ENCODE measurements at regions not wholly inside any gene's neighbourhood (a gene's known extent, or its start where the extent isn't known, plus 50 kb on each side); places are given as distances from the start of the nearest gene placed in this dataset.
"Not testable (repeated sequence)": the region's sequence is repeated elsewhere in the genome, so short reads cannot be mapped to it uniquely, and the experiment has no call there.

DNA sequence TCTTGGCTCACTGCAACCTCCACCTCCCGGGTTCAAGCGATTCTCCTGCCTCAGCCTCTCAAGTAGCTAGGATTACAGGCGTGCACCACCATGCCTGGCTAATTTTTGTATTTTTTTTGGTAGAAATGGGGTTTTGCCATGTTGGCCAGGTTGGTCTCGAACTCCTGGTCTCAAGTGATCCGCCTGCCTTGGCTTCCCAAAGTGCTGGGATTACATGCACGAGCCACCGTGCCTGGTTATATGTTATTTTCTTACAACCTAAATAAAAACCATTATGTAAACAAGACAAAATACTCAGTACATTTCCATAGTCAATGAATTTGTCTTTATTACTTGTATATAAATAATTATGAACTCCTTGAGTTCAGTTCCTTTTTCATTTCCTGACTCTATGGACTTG lies 75.7 kb upstream of the TPTE start:
- H3K9me3 Mint-ChIP-seq = peaks cover 0 to 17% (median 5%) of the 10 kb centered on the region in 7 donors
- not testable (repeated sequence) for H3K36me3 ChIP-seq (ENCODE audit: control insufficient read depth, insufficient read depth, low read length); H3K4me3 ChIP-seq (ENCODE audit: low read depth, low read length); H3K27me3 Mint-ChIP-seq; DNase-seq; H3K27me3 ChIP-seq (ENCODE audit: control insufficient read depth, insufficient read depth, low read length); H3K4me3 Mint-ChIP-seq; H3K4me1 ChIP-seq (ENCODE audit: control insufficient read depth, insufficient read depth, low read length, poor library complexity, severe bottlenecking); H3K27ac ChIP-seq (ENCODE audit: insufficient read depth, low read length, poor library complexity, severe bottlenecking); H3K36me3 Mint-ChIP-seq; H3K4me1 Mint-ChIP-seq; ATAC-seq (ENCODE audit: low read depth in 2 of 2); H3K27ac Mint-ChIP-seq
- H3K9me3 ChIP-seq (ENCODE audit: control insufficient read depth in 2 of 2, low read length in 2 of 2) = peaks cover 14 to 34% of the 10 kb centered on the region in 2 experiments

DNA sequence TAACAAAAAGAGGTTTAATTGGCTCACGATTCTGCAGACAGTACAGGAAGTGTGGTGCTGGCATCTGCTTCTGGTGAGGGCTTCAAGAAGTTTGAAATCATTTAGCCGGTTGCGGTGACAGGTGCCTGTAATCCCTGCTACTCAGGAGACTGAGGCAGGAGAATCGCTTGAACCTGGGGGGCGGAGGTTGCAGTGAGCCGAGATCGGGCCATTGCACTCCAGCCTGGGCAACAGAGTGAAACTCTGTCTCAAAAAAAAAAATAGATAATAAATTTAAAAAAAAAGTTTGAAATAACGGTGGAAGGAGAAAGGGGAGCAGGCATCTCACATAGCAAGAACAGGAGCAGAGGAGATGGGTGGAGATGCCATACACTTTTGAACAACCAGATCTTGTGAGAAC lies 71.9 kb upstream of the TPTE start:
- not testable (repeated sequence) for H3K4me1 Mint-ChIP-seq; DNase-seq; H3K27ac ChIP-seq (ENCODE audit: insufficient read depth, low read length, poor library complexity, severe bottlenecking); H3K4me3 ChIP-seq (ENCODE audit: low read depth, low read length); H3K4me1 ChIP-seq (ENCODE audit: control insufficient read depth, insufficient read depth, low read length, poor library complexity, severe bottlenecking); H3K36me3 ChIP-seq (ENCODE audit: control insufficient read depth, insufficient read depth, low read length); H3K36me3 Mint-ChIP-seq; H3K27me3 Mint-ChIP-seq; H3K27ac Mint-ChIP-seq; ATAC-seq (ENCODE audit: low read depth in 2 of 2); H3K4me3 Mint-ChIP-seq; H3K27me3 ChIP-seq (ENCODE audit: control insufficient read depth, insufficient read depth, low read length)
- H3K9me3 Mint-ChIP-seq = peaks cover 2 to 21% (median 14%) of the 10 kb centered on the region in 7 donors
- peaks cover 12 to 29% of the 10 kb centered on the region in 2 experiments for H3K9me3 ChIP-seq (ENCODE audit: control insufficient read depth in 2 of 2, low read length in 2 of 2)

DNA sequence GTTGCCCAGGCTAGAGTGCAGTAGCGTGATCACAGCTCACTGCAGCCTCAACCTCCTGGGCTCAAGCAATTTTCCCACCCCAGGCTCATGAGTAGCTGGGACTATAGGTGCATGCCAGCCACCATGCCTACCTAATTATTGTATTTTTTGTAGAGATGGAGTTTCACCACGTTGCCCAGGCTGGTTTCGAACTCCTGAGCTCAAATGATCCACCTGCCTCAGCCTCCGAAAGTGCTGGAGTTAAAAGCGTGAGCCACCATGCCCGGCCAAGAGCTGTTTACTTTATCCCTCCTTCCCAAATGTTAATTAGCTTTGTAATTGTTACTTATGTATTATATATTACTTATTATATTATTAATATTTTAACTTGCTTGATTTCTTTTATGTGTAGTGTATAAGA lies 70.1 kb upstream of the TPTE start:
- not testable (repeated sequence) for H3K4me3 Mint-ChIP-seq; H3K27ac ChIP-seq (ENCODE audit: insufficient read depth, low read length, poor library complexity, severe bottlenecking); H3K36me3 Mint-ChIP-seq; DNase-seq; H3K27ac Mint-ChIP-seq; H3K27me3 Mint-ChIP-seq; H3K4me3 ChIP-seq (ENCODE audit: low read depth, low read length); H3K4me1 ChIP-seq (ENCODE audit: control insufficient read depth, insufficient read depth, low read length, poor library complexity, severe bottlenecking); H3K36me3 ChIP-seq (ENCODE audit: control insufficient read depth, insufficient read depth, low read length); H3K27me3 ChIP-seq (ENCODE audit: control insufficient read depth, insufficient read depth, low read length); ATAC-seq (ENCODE audit: low read depth in 2 of 2); H3K4me1 Mint-ChIP-seq
- H3K9me3 Mint-ChIP-seq = peaks cover 2 to 12% (median 7%) of the 10 kb centered on the region in 7 donors
- H3K9me3 ChIP-seq (ENCODE audit: control insufficient read depth in 2 of 2, low read length in 2 of 2) = peaks cover 11 to 26% of the 10 kb centered on the region in 2 experiments

DNA sequence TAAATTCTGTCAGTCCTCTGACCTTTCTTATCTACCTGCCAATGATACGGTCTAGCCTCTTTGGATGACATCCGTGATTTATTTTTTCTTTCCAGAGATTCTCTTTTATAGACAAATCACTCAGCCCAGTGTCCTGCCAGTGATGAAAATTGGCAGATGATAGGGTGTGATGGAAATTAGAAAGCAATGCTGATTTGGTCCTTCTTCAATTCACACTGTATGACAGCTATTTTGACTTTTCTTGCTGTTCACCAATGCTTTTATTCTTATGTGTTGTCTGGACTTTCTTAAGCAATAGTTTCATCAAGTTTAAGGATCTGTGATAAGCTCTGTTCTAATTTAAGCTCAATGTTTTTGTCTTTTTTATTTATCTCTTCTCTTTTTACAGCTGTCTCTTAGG lies 63.6 kb upstream of the TPTE start:
- not testable (repeated sequence) for H3K27ac ChIP-seq (ENCODE audit: insufficient read depth, low read length, poor library complexity, severe bottlenecking); H3K4me3 Mint-ChIP-seq; H3K4me3 ChIP-seq (ENCODE audit: low read depth, low read length); H3K36me3 ChIP-seq (ENCODE audit: control insufficient read depth, insufficient read depth, low read length); H3K36me3 Mint-ChIP-seq; H3K27me3 ChIP-seq (ENCODE audit: control insufficient read depth, insufficient read depth, low read length); H3K4me1 ChIP-seq (ENCODE audit: control insufficient read depth, insufficient read depth, low read length, poor library complexity, severe bottlenecking); H3K4me1 Mint-ChIP-seq; H3K27ac Mint-ChIP-seq; H3K27me3 Mint-ChIP-seq; ATAC-seq (ENCODE audit: low read depth in 2 of 2); H3K9me3 Mint-ChIP-seq; DNase-seq
- H3K9me3 ChIP-seq (ENCODE audit: control insufficient read depth in 2 of 2, low read length in 2 of 2) = peaks cover 24 to 35% of the 10 kb centered on the region in 2 experiments

DNA sequence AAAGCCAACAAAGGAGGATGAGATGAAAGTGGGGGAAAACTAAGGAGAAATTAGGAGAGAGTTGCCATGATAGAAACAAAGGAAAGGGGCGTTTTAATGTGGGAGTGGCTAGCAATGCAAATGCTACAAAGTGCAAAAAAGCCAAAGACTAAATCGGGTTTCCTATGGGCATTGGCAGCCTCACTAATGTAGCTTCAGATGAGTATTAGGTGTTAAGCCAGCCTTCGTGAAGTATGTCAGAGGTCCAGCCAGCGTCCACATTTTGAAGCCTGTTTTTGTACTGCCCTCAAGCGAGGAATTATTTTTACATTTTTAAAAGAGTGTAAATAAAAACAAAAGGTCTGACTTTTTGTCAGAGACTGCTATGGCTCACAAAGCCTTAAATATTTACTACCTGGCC lies 60.4 kb upstream of the TPTE start:
- DNase-seq; H3K4me1 Mint-ChIP-seq; H3K27me3 Mint-ChIP-seq; H3K27ac Mint-ChIP-seq; H3K9me3 Mint-ChIP-seq; H3K36me3 Mint-ChIP-seq; H3K27me3 ChIP-seq (ENCODE audit: control insufficient read depth, insufficient read depth, low read length); H3K4me3 ChIP-seq (ENCODE audit: low read depth, low read length); H3K36me3 ChIP-seq (ENCODE audit: control insufficient read depth, insufficient read depth, low read length); H3K27ac ChIP-seq (ENCODE audit: insufficient read depth, low read length, poor library complexity, severe bottlenecking); ATAC-seq (ENCODE audit: low read depth in 2 of 2); H3K4me1 ChIP-seq (ENCODE audit: control insufficient read depth, insufficient read depth, low read length, poor library complexity, severe bottlenecking); H3K4me3 Mint-ChIP-seq: not testable (repeated sequence)
- peaks cover 33 to 59% of the 10 kb centered on the region in 2 experiments for H3K9me3 ChIP-seq (ENCODE audit: control insufficient read depth in 2 of 2, low read length in 2 of 2)

DNA sequence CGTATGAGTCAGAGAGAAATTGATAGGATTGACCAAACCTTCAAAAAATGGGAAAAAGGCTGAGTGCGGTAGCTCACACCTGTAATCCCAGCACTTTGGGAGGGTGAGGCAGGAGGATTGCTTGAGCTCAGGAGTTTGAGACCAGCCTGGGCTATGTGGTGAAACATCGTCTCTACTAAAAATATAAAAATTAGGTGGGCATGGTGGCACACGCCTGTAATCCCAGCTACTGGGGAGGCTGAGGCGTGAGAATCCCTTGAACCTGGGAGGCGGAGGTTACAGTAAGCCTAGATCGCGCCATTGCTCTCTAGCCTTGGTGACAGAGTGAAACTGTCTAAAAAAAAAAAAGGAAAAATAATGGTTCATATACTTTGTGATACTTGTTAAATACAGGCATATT lies 59.9 kb upstream of the TPTE start:
- not testable (repeated sequence) for H3K36me3 Mint-ChIP-seq; H3K27ac ChIP-seq (ENCODE audit: insufficient read depth, low read length, poor library complexity, severe bottlenecking); H3K4me3 ChIP-seq (ENCODE audit: low read depth, low read length); H3K27ac Mint-ChIP-seq; H3K9me3 Mint-ChIP-seq; DNase-seq; H3K4me1 Mint-ChIP-seq; H3K4me3 Mint-ChIP-seq; H3K36me3 ChIP-seq (ENCODE audit: control insufficient read depth, insufficient read depth, low read length); H3K27me3 ChIP-seq (ENCODE audit: control insufficient read depth, insufficient read depth, low read length); ATAC-seq (ENCODE audit: low read depth in 2 of 2); H3K27me3 Mint-ChIP-seq; H3K4me1 ChIP-seq (ENCODE audit: control insufficient read depth, insufficient read depth, low read length, poor library complexity, severe bottlenecking)
- H3K9me3 ChIP-seq (ENCODE audit: control insufficient read depth in 2 of 2, low read length in 2 of 2) = peaks cover 33 to 60% of the 10 kb centered on the region in 2 experiments

DNA sequence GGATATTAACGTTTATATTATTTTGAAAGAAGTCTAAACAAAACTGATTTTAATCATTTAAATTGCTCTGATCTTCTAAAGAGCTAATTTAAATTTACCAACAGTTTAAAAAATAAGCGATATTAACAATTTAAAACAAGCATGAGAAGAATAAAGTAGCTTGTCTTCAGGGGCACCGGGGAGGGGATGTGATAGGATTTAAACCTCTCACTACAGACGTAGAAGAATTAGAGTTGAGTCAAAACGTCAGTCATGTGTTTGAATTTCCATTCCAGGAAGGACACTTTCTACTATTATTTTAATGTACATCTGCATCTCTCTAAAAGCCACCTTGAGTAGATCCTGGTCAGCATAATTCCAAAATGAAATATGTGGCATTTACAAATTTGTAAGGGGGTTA lies 58.2 kb upstream of the TPTE start:
- Mint-ChIP-seq H3K27me3 (no peaks in the 10 kb centered on the region), H3K27ac (no peak overlapping the region), H3K4me3 (no peak overlapping the region), H3K9me3 (no peaks in the 10 kb centered on the region), H3K4me1 (no peaks in the 10 kb centered on the region), H3K36me3 (no peaks in the 10 kb centered on the region)
- Histone ChIP-seq H3K9me3 (ENCODE audit: control insufficient read depth in 2 of 2, low read length in 2 of 2) (peaks cover 31 to 54% of the 10 kb centered on the region in 2 experiments), H3K27ac (ENCODE audit: insufficient read depth, low read length, poor library complexity, severe bottlenecking) (no peak overlapping the region), H3K4me1 (ENCODE audit: control insufficient read depth, insufficient read depth, low read length, poor library complexity, severe bottlenecking) (no peaks in the 10 kb centered on the region), H3K36me3 (ENCODE audit: control insufficient read depth, insufficient read depth, low read length) (no peaks in the 10 kb centered on the region), H3K4me3 (ENCODE audit: low read depth, low read length) (no peak overlapping the region), H3K27me3 (ENCODE audit: control insufficient read depth, insufficient read depth, low read length) (no peaks in the 10 kb centered on the region)
- DNase-seq = no peak
- no peak for ATAC-seq (ENCODE audit: low read depth in 2 of 2)

DNA sequence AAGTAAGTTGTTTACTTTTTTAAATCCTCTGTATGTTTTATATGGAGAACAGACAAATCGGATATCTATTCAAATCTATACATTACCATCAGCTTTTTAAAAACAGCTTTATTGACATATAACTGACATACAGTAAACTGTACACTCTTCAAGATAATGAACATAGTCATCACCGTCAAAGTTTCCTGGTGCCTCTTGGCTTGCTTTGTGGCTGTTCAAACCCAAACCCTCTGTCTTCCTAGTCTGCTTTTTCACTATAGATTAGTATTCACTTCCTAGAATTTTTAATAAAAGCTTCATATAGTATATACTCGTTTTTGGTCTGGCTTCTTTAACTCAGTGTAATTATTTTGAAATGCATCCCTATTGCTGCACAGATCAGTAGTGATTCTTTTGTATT lies 56.4 kb upstream of the TPTE start:
- ATAC-seq (ENCODE audit: low read depth in 2 of 2) (no peak), DNase-seq (no peak)
- H3K36me3 ChIP-seq (ENCODE audit: control insufficient read depth, insufficient read depth, low read length) = no peaks in the 10 kb centered on the region
- Mint-ChIP-seq H3K27me3 (no peaks in the 10 kb centered on the region), H3K27ac (no peak overlapping the region), H3K9me3 (no peaks in the 10 kb centered on the region), H3K4me3 (no peak overlapping the region), H3K36me3 (no peaks in the 10 kb centered on the region), H3K4me1 (no peaks in the 10 kb centered on the region)
- no peaks in the 10 kb centered on the region for H3K27me3 ChIP-seq (ENCODE audit: control insufficient read depth, insufficient read depth, low read length)
- H3K4me3 ChIP-seq (ENCODE audit: low read depth, low read length) = no peak overlapping the region
- no peak overlapping the region for H3K27ac ChIP-seq (ENCODE audit: insufficient read depth, low read length, poor library complexity, severe bottlenecking)
- H3K9me3 ChIP-seq (ENCODE audit: control insufficient read depth in 2 of 2, low read length in 2 of 2) = peaks cover 22 to 46% of the 10 kb centered on the region in 2 experiments
- no peaks in the 10 kb centered on the region for H3K4me1 ChIP-seq (ENCODE audit: control insufficient read depth, insufficient read depth, low read length, poor library complexity, severe bottlenecking)

Data from CD4-positive, CD25-positive, alpha-beta regulatory T cell (primary cell).